K562 (cell line): ENCODE measurements at regions not wholly inside any gene's neighbourhood (a gene's known extent, or its start where the extent isn't known, plus 50 kb on each side); places are given as distances from the start of the nearest gene placed in this dataset.

ENCODE experiments used
- HNRNPLL ChIP-seq: fragments of 200-400 bp; formaldehyde crosslinking; IDR thresholded peaks from 2 replicates; pipeline ENCODE4 v1.6.1; 2017; ENCODE audit warnings: low read length, low read depth, mild to moderate bottlenecking; ENCODE audit not compliant: poor library complexity, severe bottlenecking
- NKRF ChIP-seq: fragments of 450-650 bp; IDR thresholded peaks from 2 replicates; pipeline ENCODE4 v1.6.1; 2016; ENCODE audit warnings: borderline replicate concordance
- TAF9B ChIP-seq: fragments of 450-650 bp; IDR thresholded peaks from 2 replicates; pipeline ENCODE4 v1.6.1; 2018; ENCODE audit warnings: mild to moderate bottlenecking; ENCODE audit not compliant: partially characterized antibody
- TCF15 ChIP-seq: fragments of 250-450 bp; sonication (Bioruptor Pico); IDR thresholded peaks from 2 replicates; pipeline ENCODE4 v1.8.0; 2022; ENCODE audit warnings: moderate library complexity, mild to moderate bottlenecking, inconsistent platforms
- ZNF12 ChIP-seq: sonication (generic); formaldehyde crosslinking; IDR thresholded peaks from 2 replicates; pipeline ENCODE4 v1.4.0; 2020; ENCODE audit warnings: mild to moderate bottlenecking, missing genetic modification reagents
- ZNF280A ChIP-seq: fragments of 450-650 bp; IDR thresholded peaks from 2 replicates; pipeline ENCODE4 v1.6.1; 2018; ENCODE audit warnings: mild to moderate bottlenecking, low read depth; ENCODE audit not compliant: partially characterized antibody
- TF ChIP-seq, protein P1 (sequence below): fragments of 250-450 bp; sonication (Bioruptor Pico); IDR thresholded peaks from 2 replicates; pipeline ENCODE4 v1.5.0; 2021

GRCh38 chr10:9003122-9003521 is 948.6 kb downstream of the GATA3 start (continued):
- TF ChIP-seq ZNF280A = no peak
- TF ChIP-seq NKRF = no peak
- TF ChIP-seq TCF15 (CRISPR knock-in tag) = no peak
- no peak for TF ChIP-seq TAF9B
- TF ChIP-seq ZNF12 (CRISPR knock-in tag) = no peak
- TF ChIP-seq HNRNPLL = no peak
- TF ChIP-seq, protein P1, sequence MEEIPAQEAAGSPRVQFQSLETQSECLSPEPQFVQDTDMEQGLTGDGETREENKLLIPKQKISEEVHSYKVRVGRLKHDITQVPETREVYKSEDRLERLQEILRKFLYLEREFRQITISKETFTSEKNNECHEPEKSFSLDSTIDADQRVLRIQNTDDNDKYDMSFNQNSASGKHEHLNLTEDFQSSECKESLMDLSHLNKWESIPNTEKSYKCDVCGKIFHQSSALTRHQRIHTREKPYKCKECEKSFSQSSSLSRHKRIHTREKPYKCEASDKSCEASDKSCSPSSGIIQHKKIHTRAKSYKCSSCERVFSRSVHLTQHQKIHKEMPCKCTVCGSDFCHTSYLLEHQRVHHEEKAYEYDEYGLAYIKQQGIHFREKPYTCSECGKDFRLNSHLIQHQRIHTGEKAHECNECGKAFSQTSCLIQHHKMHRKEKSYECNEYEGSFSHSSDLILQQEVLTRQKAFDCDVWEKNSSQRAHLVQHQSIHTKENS (CRISPR knock-in tag) = no peak
